Endothelial cell of umbilical vein (primary cell): ENCODE measurements at regions not wholly inside any gene's neighbourhood (a gene's known extent, or its start where the extent isn't known, plus 50 kb on each side); places are given as distances from the start of the nearest gene placed in this dataset.

ENCODE experiments used
- BruUV-seq: library from RNA; stranded (reverse); fragments of 400-500 nt; replicated peaks from 2 replicates; lab custom pipeline; 2021; lab: Mats Ljungman, UMichigan
- CTCF ChIA-PET: fragments of 300-600, 350-600 bp; sonication (Branson Sonifier 250); formaldehyde crosslinking; loops from one replicate; lab custom pipeline; 2021; ENCODE audit warnings: antibody characterized with exemption, inconsistent platforms; lab: Charles Lee
- POLR2A ChIA-PET: fragments of 300-600, 350-600 bp; sonication (Branson Sonifier 250); formaldehyde crosslinking; loops from one replicate; lab custom pipeline; 2021; ENCODE audit warnings: antibody characterized with exemption, inconsistent platforms; lab: Charles Lee
- DNase-seq: peaks from one replicate; pipeline ENCODE4 v3.0.0-alpha.2; 2011; ENCODE audit warnings: low read depth, low spot score
- FAIRE-seq: peaks from 2 replicates; lab custom pipeline; 2011; peaks lifted over from hg19 to GRCh38; lab: Jason Lieb, UNC
- H2AFZ ChIP-seq: 2 replicates; pipeline ENCODE4 v1.6.0; 2012; ENCODE audit warnings: low read depth, low read length, control low read depth, inconsistent platforms
- H3K27ac ChIP-seq: 2 replicates; pipeline ENCODE4 v1.5.1; 2011; ENCODE audit warnings: low read depth, mild to moderate bottlenecking, control low read depth, low read length, moderate library complexity; ENCODE audit not compliant: insufficient read depth
- H3K27me3 ChIP-seq, 2 experiments: 2 replicates each; pipeline versions ENCODE4 v1.6.0 to v1.6.1; 2011; ENCODE audit warnings: low read length in 2 of 2, mixed read lengths in 1 of 2; ENCODE audit not compliant: control insufficient read depth in 2 of 2, insufficient read depth in 2 of 2
- H3K36me3 ChIP-seq, 2 experiments: 2 replicates in 1 of 2; 3 replicates in 1 of 2; pipeline ENCODE4 v1.5.1; 2011; ENCODE audit warnings: low read length in 2 of 2, mild to moderate bottlenecking in 1 of 2, moderate library complexity in 1 of 2; ENCODE audit not compliant: control insufficient read depth in 2 of 2, insufficient read depth in 2 of 2; ENCODE audit errors: extremely low read depth in 1 of 2
- H3K4me1 ChIP-seq: 3 replicates; pipeline ENCODE4 v1.5.1; 2011; ENCODE audit warnings: mild to moderate bottlenecking, low read length; ENCODE audit not compliant: control insufficient read depth, insufficient read depth; ENCODE audit errors: extremely low read depth
- H3K4me2 ChIP-seq: 2 replicates; pipeline ENCODE4 v1.6.1; 2011; ENCODE audit warnings: low read length, control low read depth, mixed read lengths; ENCODE audit not compliant: insufficient read depth
- H3K4me3 ChIP-seq, 3 experiments: fragments of 200-600 bp in 1 of 3; sonication (generic), shearing (Covaris generic) in 1 of 3; replicated peaks in 1 of 3; 2 replicates each; pipeline ENCODE4 v1.5.1; 2011 to 2016; ENCODE audit warnings: control low read depth in 3 of 3, low read length in 3 of 3, mild to moderate bottlenecking in 2 of 3, inconsistent platforms in 1 of 3, low read depth in 1 of 3, moderate library complexity in 1 of 3; ENCODE audit not compliant: insufficient read depth in 1 of 3
- H3K79me2 ChIP-seq: 2 replicates; pipeline ENCODE4 v1.6.0; 2012; ENCODE audit warnings: low read length, inconsistent platforms; ENCODE audit not compliant: control insufficient read depth, insufficient read depth
- H3K9ac ChIP-seq: replicated peaks from 2 replicates; pipeline ENCODE3; 2011; ENCODE audit warnings: low read length, control low read depth; ENCODE audit not compliant: insufficient read depth; ENCODE audit errors: extremely low read depth
- H3K9me1 ChIP-seq: replicated peaks from 3 replicates; pipeline ENCODE4 v1.6.0; 2011; ENCODE audit warnings: mild to moderate bottlenecking, low read length; ENCODE audit not compliant: control insufficient read depth, insufficient read depth; ENCODE audit errors: extremely low read depth
- H3K9me3 ChIP-seq: replicated peaks from 2 replicates; pipeline ENCODE4 v1.5.1; 2012; ENCODE audit warnings: low read length, inconsistent platforms; ENCODE audit not compliant: control insufficient read depth, insufficient read depth
- H4K20me1 ChIP-seq: replicated peaks from 2 replicates; pipeline ENCODE3; 2011; ENCODE audit warnings: mild to moderate bottlenecking, low read length; ENCODE audit not compliant: control insufficient read depth, insufficient read depth; ENCODE audit errors: extremely low read depth
- CTCF ChIP-seq, 2 donors: IDR thresholded peaks; 1 replicate in 1 of 2; 2 replicates in 1 of 2; pipeline ENCODE4 v1.5.1; 2011; ENCODE audit warnings: low read length in 2 of 2, mild to moderate bottlenecking in 2 of 2, moderate library complexity in 2 of 2, control low read depth in 1 of 2, inconsistent platforms in 1 of 2, low read depth in 1 of 2; ENCODE audit not compliant: insufficient read depth in 1 of 2; ENCODE audit errors: extremely low read depth in 1 of 2
- EZH2 ChIP-seq: IDR thresholded peaks from 2 replicates; pipeline ENCODE4 v1.6.1; 2012; ENCODE audit warnings: borderline replicate concordance, low read depth, mild to moderate bottlenecking, moderate library complexity, low read length, inconsistent platforms; ENCODE audit not compliant: severe bottlenecking
- POLR2A ChIP-seq: IDR thresholded peaks from 2 replicates; pipeline ENCODE4 v1.6.1; 2012; ENCODE audit warnings: low read depth, mild to moderate bottlenecking, control low read depth, low read length
- POLR2AphosphoS5 ChIP-seq: IDR thresholded peaks from 2 replicates; pipeline ENCODE4 v1.6.1; 2012; ENCODE audit warnings: low read depth, mild to moderate bottlenecking, control low read depth, low read length, moderate library complexity; ENCODE audit not compliant: insufficient read depth
- dilution Hi-C: fragments of 300-500 bp; cut with MboI; formaldehyde crosslinking; loops from one replicate; pipeline ENCODE4 v1.15.0; 2019; ENCODE audit warnings: low sequenced_read_pairs; ENCODE audit not compliant: extremely low pct_ligation_motif_present
- intact Hi-C: fragments of 100-400 bp; cut with micrococcal nuclease; formaldehyde crosslinking; loops from one replicate; pipeline ENCODE4 v1.10.0; 2022
- TF ChIP-seq, protein P1 (sequence below): IDR thresholded peaks from 2 replicates; pipeline ENCODE4 v1.6.1; 2011; ENCODE audit not compliant: insufficient read depth, insufficient read length

GRCh38 chr7:120186688-120187087, 86.3 kb upstream of the KCND2 start:
- H4K20me1 ChIP-seq, result no peaks in the 10 kb centered on the region
- CTCF ChIA-PET, result no interaction called here
- H3K79me2 ChIP-seq, result no peaks in the 10 kb centered on the region
- DNase-seq, result no peak
- no peak overlapping the region for H3K9ac ChIP-seq
- H3K9me1 ChIP-seq, result no peaks in the 10 kb centered on the region
- no peaks in the 10 kb centered on the region for H3K4me1 ChIP-seq
- TF ChIP-seq POLR2AphosphoS5, result no peak
- TF ChIP-seq CTCF (IDR thresholded peaks at IDR 0.05; ENCODE audit: extremely low read depth in 1 of 2, insufficient read depth in 1 of 2, low read depth in 1 of 2, low read length in 2 of 2), result no peak
- TF ChIP-seq POLR2A, result no peak
- no peak for TF ChIP-seq EZH2
- POLR2A ChIA-PET, result no interaction called here
- dilution Hi-C loops (no loop called here), intact Hi-C loops (no loop called here)
- no peaks in the 10 kb centered on the region for H3K9me3 ChIP-seq
- no peak overlapping the region for H3K27ac ChIP-seq
- H3K4me3 ChIP-seq, result no peak overlapping the region
- no peak for FAIRE-seq
- no TSS peak for BruUV-seq
- H3K4me2 ChIP-seq, result no peak overlapping the region
- no peaks in the 10 kb centered on the region for H3K27me3 ChIP-seq
- no peak overlapping the region for H2AFZ ChIP-seq
- no peaks in the 10 kb centered on the region for H3K36me3 ChIP-seq

- ChIA-PET CTCF (no interaction called here), POLR2A (no interaction called here)
- Histone ChIP-seq H3K9me3 (no peaks in the 10 kb centered on the region), H3K9me1 (no peaks in the 10 kb centered on the region), H3K27me3 (no peaks in the 10 kb centered on the region), H2AFZ (no peak overlapping the region), H3K79me2 (no peaks in the 10 kb centered on the region), H3K4me2 (no peak overlapping the region), H3K36me3 (no peaks in the 10 kb centered on the region), H3K27ac (no peak overlapping the region), H3K9ac (no peak overlapping the region), H4K20me1 (no peaks in the 10 kb centered on the region), H3K4me1 (no peaks in the 10 kb centered on the region), H3K4me3 (no peak overlapping the region)
- no peak for DNase-seq
- TF ChIP-seq, protein P1, sequence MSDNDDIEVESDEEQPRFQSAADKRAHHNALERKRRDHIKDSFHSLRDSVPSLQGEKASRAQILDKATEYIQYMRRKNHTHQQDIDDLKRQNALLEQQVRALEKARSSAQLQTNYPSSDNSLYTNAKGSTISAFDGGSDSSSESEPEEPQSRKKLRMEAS, result no peak
- dilution Hi-C loops, result no loop called here
- intact Hi-C loops, result no loop called here
- BruUV-seq, result no TSS peak
- FAIRE-seq, result no peak
These were observed 83.4 kb upstream of the KCND2 start for GRCh38 chr7:120189623-120190022.
